NCI-H446 (cell line): ENCODE measurements at regions not wholly inside any gene's neighbourhood (a gene's known extent, or its start where the extent isn't known, plus 50 kb on each side); places are given as distances from the start of the nearest gene placed in this dataset.
"Not testable (repeated sequence)": the region's sequence is repeated elsewhere in the genome, so short reads cannot be mapped to it uniquely, and the experiment has no call there.

Experiments used
- DNase-seq, 2 experiments: peaks; one replicate each; lab custom pipeline; 2025; lab: John Stamatoyannopoulos, UW

DNA sequence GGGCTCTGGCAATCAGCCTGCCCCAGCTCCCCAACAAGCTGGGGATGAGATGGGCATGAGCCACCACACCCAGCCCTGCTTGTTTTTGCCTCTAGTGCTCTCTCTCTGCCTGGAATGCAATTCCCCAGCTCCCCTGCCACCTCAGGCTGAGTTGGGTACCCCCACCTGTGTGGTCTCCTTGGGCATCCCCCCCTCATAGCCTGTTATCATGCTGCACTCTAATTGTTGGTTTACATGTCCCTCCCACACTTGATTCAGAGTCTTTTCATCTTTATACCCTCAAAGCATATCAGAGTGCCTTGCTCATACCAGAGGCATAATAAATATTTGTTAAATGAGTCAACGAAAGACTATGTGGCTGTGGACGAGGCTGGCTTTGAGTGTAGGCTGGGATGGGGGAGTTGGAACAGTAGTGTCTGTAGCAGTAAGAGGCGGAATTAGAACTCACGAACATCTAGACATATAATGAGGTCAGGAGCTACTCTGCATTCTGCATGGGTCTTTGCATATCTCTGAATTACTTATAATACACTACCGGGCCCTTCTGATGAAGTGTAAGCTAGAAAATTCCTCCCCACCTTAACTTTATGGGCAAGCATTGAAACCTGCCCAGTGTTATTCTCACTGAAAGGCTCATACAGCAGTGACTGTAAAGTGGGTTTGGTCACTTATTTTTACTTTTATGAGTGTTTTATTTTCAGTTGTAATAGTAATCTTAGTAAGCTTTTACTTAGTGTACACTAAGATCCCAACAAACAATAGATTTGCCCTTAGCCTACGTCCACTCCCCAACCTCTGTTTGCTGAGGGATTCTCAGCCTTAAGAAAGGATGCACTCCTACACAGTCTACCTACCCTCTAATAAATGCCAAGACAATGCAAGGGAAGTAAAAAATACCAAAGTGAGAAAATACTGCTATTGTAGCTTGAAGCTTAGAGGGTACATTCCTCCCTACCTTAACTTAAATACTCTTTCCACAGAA is 58.7 kb downstream of the EDN1 start:
- no peak for DNase-seq

DNA sequence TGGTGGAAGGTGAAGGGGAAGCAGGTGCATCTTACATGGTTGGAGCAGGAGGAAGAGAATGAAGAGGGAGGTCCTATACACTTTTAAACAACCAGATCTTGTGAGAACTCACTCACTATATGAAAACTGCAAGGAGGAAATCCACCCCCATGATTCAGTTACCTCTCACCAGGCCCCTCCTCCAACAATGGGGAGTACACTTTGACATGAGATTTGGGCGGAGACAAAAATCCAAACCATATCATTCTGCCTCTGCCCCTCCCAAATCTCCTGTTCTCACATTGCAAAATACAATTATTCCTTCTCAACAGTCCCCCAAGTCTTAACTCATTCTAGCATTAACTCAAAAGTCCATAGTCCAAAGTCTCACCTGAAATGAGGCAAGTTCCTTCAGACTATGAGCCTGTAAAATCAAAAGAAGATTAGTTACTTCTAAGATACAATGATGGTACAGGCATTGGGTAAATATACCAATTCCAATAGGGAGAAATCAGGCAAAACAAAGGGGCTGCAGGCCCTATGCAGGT is 60.5 kb downstream of the EDN1 start:
- no peak for DNase-seq

DNA sequence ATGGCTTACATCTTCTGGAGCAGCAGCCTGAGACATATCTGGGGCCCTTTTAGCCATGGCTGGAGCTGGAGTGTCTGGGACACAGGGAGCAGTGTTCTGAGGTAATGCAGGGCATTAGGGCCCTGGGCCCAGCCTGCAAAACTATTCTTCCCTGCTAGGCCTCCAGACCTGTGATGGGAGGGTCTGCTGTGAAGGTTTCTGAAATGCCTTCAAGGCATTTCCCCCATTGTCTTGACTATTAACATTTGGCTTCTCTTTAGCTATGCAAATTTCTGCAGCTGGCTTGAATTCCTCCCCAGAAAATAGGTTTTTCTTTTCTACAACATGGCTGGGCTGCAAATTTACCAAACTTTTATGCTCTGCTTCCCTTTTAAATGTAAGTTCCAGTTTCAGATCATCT is 61.5 kb downstream of the EDN1 start:
- no peak for DNase-seq

DNA sequence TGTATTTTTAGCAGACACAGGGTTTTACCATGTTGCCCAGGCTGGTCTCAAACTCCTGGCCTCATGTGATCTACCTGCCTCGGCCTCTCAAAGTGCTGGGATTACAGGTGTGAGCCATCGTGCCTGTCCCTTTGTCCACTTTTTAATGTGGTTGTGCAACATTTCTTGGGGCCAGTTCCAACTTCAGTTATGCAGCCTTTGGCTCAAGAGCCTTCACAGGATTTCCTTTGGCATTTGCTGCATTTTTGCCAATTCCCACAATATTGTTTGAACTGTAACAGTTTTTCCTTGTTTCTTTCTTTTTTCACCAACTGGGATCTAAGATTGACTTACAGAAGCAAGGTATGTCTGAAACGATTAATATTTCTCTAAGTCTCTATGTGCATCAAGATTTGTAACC is 63.6 kb downstream of the EDN1 start:
- DNase-seq = no peak

DNA sequence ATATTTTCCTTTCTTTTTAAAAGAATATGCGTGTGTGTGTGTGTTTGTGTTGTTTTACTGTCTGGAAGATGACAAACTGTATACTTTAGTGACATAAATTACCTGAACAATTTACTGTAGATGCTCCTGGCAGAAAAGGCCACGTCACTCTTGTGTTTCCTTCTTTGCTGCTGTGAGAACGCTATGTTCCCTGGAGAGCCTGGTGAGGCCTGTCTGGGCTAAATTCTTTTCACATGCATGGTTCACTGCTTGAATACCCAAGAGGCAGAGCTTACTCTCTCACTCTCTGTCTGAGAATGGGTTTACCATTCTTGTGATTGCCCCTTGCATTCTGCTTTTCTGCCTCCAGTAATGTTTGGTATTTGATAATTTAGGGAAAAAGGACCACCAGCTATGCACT is 64.3 kb downstream of the EDN1 start:
- DNase-seq = no peak

DNA sequence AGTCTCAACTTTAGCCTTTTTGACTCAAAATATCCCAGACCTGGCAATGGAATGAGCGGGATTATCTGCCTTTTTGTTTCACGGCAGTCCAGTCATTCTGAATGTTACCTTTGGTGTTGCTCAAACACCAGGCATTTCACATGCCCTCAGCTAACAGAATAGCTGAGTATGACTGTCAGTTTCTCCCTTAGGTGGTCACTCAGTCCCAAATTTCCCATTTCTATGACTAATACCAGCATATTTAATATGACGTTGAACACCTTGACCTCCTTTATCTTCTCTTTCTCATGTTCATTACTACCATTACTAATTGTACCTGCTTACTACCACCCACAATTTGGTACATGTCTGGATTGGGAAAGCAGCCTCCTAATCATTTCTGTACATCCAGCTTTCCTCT is 65.2 kb downstream of the EDN1 start:
- DNase-seq = no peak

DNA sequence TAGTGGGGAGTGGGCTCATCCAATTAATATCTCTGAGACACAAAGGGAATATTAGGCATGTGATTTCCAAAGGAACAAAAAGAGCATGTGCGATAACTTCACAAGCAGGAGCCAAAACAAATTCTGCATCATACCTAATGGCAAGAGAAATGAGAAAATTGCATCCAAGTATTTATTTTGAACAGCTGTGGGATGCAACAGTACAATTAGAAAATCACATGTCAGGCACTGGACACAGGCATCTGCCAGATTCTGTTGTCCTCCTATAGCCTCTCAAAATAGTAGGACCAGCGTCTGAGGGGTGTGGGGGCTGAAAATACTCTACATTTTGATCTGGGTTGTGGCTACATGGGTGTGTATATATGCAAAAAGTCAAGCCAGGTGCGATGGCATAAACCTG is 66.3 kb downstream of the EDN1 start:
- DNase-seq = no peak

DNA sequence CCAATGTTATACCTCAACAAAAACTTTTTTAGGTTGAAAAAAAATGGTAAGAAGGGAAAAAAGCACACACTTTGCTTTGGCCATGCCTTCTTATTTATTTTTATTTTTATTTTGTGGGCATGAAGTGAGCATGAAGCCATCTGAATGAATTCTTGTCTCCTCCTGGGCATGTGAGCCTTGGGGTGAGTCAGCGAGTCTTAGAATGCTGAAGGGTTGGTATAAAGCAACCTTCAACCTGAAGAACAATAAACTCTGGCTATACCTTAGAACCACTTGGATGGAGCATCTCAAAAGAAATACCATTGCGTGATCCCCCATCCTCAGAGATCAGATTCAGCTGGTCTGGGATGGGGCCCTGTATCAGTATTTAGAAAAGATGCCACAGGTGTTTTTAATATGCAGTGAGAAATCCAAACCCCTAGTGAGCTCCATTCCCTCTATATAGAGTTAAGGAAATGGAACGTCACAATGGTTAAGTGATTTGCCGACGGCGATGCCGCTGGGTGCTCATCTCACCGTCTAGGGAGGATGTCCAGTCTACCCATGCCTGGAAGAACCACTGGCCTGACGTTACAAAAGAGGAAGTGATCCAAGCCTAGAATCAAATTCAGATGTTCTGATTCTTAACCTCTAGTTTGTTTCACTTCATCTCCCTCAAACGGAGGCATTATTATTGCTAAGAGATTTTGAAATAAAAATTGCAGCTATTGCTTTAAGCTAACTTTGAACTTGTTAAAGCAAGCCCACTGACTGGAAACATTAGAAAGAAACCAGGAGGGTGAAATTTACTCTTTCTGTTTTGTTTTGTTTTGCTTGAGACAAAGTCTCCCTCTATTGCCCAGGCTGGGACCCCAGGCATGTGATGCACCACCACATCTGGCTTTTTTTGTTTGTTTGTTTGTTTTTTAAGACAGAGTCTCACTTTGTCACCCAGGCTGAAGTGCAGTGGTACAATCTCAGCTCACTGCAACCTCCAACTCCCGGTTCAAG is 67.1 kb downstream of the EDN1 start:
- no peak for DNase-seq

DNA sequence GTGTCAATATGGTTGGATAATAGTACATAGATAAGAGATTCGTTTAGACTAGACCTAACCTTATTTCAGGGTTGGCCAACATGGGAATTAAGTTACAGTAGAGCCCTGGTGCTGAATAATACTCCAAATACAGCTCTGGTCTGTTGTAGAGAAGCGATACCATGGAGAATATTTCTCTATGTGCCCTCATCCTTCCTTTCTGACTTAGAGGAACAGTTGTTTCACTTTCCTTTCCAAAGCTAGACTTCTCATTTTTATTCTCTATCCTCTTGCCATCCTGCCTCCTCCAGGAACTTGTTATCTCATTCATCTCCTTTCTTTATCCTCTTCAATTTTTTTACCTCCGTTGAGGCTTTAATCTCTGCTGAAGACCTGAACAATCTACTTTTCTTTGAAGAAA is 68.9 kb downstream of the EDN1 start:
- no peak for DNase-seq

DNA sequence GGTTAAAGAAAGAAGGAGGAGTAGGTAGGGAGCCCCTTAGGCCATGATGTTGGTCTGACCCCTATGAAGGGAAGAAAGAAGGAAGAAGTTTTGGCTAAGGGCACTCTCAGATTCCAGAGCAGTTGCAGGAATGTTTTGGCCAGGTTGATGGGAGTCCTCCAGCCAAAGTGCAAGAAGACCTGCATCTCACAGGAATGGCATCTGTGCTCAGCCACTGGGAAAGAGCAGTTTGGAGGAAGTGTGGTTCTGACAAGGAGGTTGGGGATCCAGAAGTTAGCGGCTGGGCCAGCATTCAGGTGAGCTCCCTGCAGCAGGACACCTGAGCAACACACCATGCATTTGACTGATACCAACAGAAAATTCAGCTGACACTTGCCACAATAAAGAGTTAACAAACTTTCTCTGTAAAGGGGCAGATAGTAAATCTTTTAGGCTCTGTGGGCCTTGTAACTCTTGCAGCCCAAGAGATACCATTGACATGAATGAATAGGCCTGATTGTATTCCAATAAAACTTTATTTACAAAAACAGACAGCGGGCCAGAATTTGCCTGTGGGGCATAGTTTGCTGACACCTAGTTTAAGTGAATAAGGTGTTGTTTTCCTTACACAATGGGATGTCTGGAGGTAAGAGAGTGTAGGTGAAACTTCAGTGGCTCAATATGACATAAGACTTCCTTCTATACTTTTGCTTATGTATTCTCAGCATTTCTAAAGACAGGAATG is 71.0 kb downstream of the EDN1 start:
- DNase-seq = no peak

DNA sequence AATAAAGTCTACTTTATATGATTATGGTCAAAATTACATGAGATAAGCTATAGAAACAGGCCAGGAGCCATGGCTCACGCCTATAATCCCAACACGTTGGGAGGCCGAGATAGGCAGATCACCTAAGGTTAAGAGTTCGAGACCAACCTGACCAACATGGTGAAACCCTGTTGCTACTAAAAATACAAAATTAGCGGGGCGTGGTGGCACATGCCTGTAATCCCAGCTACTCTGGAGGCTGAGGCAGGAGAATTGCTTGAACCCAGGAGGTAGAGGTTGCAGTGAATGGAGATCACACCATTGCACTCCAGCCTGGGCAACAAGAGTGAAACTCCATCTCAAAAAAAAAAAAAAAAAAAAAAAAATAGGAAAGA is 73.1 kb downstream of the EDN1 start:
- not testable (repeated sequence) for DNase-seq

DNA sequence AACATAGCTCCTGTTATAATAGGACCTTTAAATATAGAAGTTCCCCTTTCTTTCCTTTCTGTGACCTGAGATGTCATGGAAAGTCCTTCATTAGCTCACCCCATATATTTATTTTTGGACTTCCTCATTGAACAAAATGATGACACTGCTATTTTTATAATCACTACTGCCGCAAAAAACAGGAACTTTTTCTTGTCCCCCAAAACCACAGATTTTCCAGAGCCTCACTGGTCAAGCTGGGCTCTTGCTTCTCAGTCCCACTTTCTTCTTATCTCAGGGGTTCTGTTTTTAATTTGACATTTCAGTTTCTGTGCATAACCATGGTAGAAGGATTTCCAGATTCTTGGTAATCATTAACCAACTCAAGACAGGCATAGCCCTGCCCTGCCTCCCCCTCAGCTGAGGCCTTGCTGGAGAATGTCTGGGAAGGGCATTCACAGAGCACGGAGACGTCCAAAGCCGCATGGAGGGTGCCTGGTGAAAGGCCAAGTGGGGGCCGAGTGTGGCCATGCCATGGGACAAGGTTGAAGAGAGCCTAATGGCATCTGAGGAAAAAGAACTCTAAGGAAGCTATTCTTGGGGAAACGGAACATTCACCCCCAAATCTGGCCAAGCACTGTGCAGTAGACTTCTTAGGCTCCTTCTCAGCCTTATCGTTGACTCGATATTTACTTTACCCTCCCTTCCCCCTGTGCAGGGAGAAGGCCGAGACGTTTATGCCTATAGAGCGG is 73.7 kb downstream of the EDN1 start:
- DNase-seq = no peak

DNA sequence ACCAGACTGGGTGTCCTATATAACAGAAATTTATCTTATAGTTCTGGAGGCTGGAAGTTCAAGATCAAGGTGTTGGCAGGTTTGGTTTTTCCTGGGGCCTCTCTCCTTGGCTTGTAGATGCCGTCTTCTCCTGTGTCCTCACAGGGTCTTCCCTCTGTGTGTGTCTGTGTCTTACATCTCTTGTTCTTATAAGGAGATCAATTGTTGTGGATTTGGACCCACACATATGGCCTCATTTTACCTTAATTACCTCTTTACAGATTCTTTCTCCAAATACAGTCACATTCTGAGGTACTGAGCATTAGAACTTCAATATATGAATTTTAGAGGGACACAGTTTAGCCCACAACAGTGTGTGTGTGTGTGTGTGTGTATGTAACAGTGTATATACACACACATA is 74.5 kb downstream of the EDN1 start:
- DNase-seq = no peak

DNA sequence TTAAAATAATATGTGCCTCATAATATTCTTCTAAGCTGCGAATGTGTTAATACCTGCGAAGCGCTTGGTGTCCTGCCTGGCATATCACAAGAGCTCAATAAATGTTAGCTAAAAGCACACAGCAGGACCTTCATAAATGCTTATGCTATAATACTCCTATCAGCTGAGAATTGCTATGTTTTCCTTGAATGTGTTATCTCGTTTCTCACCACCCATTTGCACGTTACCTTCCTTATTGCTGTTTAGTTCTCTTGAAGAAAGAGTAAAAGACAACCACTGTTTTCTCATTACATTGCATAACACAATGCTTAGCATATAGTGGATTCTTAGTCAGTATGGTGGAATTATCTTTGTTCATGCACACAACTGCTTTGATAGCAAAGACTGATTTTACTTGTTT is 76.6 kb downstream of the EDN1 start:
- DNase-seq = no peak

DNA sequence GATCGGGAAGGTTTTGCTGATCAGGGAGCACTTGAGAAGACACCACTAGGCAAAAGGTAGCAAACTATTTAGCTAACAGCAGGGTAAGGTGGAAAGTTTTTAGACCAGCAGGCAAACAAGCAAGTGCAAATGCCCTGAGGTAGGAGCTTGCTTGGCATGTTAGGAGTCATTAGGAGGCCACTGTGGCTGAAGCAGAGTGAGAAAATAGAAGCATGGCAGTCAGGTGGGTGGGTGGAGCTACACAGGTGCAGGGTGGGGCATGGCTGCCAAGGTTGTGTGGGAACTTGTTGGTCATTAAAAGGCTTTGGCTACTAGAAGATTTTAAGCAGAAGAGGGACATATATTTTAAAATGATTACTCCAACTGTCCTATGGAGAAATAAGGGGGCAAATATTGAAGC is 77.3 kb downstream of the EDN1 start:
- no peak for DNase-seq

DNA sequence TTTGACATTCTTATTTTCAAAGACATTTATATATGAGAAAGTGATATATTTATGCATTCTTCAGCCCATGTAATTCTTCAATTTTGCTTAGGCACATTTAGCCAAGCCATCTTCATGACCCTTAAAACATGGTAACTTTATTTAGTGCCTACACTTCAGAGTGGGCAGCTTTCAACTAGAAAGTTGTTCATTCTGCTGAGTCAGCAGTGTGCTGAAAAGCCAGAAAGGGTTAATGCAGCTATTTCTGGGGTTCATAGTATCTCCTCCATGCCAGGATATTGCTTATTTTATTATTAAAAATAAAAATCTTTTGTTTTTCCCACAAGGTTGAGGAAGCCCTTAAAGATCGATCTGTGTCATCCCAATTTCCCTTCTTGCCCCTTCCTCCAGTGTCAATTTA is 79.2 kb downstream of the EDN1 start:
- no peak for DNase-seq

DNA sequence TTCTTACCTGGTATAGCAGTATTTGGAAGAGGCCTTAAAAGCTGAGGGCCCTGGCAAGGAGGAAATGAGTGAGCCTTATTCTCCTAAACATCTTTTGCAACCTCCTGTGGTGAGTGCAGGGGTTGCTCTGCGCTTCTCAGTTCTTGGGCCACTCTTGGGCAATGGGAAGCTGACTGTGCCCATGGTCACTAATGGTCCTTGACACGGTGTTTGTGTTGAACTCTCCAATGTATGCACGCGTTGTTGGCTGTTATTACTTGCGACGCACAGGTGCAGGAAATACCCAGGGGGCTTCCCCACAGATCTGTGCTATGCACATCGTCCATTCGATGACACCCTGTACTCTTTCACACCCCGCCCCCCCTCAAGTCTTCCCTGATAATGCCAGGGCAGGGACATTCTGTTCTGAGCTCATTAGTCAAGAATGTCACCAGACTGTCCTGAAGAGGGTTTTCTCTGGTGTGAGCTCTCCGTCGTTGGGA is 79.7 kb downstream of the EDN1 start:
- DNase-seq = no peak

DNA sequence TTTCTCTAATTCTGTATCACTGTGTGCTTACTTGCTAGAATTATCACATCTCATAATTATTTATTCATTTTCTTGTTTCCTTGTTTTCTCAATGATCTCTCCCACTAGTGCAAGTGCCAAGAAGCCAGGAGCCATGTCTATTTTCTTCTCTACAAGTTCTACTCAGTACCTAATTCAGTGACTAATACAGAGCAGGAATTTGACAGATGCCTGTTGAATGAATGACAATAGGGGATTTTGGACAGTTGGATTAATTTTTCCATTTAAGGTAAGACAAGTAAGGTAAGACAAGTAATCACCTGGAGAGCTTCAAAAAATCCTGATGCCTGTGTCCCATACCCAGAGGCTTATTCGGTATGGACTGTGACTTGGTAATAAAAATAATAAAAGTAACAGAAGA is 81.0 kb downstream of the EDN1 start:
- DNase-seq = no peak

DNA sequence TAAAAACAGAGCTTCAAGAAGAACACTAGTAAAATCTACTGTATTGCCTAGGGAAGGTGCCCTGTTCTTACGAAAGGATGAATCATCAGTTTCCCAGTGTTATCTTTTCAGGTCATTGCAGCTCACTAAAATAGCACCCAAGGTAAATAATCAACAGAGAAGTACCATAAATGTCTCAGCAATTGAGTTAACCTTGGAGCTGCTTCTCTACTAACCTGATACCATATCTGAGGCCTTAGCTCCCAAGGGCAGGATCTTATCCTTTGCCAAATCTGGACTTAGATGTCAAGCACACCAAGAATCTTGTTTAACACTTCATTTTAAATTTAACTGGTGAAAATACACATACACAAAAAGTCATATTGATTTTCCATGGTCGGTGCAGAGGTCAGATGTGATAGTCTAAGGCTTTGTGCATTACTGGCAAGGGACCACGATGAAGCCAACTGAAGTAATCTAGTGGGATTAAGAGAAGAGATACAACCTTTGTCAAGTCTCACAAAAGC is 81.5 kb downstream of the EDN1 start:
- no peak for DNase-seq

DNA sequence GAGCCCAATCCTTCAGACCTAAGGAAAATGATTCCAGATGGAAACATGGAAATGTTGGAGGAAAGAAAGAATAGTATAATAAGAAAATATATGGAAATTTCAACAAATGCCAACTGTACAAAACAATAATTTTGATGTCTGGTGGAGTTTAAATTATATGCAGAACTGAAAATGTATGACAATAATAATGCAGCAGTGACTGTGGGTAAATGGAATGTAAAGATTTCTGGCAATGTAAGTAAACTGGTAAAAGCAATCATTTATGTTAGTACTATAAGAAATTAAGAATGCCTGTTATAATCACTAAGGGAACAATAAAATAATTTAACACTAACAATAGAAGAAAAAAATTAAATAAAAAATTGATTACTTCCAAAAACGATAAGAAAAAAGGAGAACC is 89.0 kb downstream of the EDN1 start:
- no peak for DNase-seq

DNA sequence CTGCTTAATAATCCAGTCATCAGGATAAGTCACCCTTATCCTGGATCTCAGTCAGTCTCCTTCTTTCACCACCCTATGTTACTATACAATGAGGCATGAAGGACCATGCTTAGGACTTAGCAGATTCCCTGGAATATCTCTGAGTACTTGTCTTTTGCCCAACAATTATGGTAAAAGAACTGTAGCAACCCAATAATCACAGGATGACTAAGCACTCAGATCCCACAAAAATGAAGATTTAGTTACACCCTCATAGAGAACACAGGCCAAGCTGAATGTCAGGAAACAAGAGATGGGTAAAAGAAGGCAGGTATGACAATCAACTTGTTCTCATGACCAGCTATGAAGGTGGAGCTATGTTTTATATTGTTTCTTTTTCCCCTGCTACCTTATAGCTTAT is 91.4 kb downstream of the EDN1 start:
- DNase-seq = no peak
